Lower leg skin (tissue), 4 donors: ENCODE measurements at regions not wholly inside any gene's neighbourhood (a gene's known extent, or its start where the extent isn't known, plus 50 kb on each side); places are given as distances from the start of the nearest gene placed in this dataset.

Experiments
- DNase-seq, 2 donors: peaks; one replicate each; pipeline ENCODE4 v3.0.0-alpha.2; 2019; ENCODE audit warnings: low spot score in 2 of 2
- H3K4me3 ChIP-seq: fragments of 200-600 bp; sonication (generic); 2 replicates; pipeline ENCODE4 v1.5.1; 2017; ENCODE audit warnings: mild to moderate bottlenecking, low read depth; ENCODE audit not compliant: poor library complexity, severe bottlenecking
- POLR2A ChIP-seq, 2 donors: fragments of 450-650 bp; IDR thresholded peaks; one replicate each; pipeline ENCODE4 v1.6.1; 2016 to 2017; ENCODE audit warnings: antibody characterized with exemption in 2 of 2, mild to moderate bottlenecking in 1 of 2, moderate library complexity in 1 of 2
- whole genome bisulfite sequencing, 2 donors: methylation state at CpG; one replicate each; pipeline ENCODE4 v1.1.5; 2018; 5-methylcytosine and 5-hydroxymethylcytosine counted together
- intact Hi-C: fragments of 100-400 bp; cut with DNase I; formaldehyde crosslinking; loops from one replicate; pipeline ENCODE4 v1.15.0; 2023; ENCODE audit warnings: low total_unique reads
- TF ChIP-seq, protein P1 (sequence below), 3 donors: fragments of 450-650 bp; IDR thresholded peaks; one replicate each; pipeline ENCODE4 v1.5.1; 2016; ENCODE audit warnings: antibody characterized with exemption in 3 of 3, mild to moderate bottlenecking in 3 of 3, moderate library complexity in 2 of 3

- WGBS, 2 donors: 94 to 100% methylated on average over 3 of the region's 3 CpGs
- intact Hi-C loops: no loop called here
- TF ChIP-seq, protein P1, sequence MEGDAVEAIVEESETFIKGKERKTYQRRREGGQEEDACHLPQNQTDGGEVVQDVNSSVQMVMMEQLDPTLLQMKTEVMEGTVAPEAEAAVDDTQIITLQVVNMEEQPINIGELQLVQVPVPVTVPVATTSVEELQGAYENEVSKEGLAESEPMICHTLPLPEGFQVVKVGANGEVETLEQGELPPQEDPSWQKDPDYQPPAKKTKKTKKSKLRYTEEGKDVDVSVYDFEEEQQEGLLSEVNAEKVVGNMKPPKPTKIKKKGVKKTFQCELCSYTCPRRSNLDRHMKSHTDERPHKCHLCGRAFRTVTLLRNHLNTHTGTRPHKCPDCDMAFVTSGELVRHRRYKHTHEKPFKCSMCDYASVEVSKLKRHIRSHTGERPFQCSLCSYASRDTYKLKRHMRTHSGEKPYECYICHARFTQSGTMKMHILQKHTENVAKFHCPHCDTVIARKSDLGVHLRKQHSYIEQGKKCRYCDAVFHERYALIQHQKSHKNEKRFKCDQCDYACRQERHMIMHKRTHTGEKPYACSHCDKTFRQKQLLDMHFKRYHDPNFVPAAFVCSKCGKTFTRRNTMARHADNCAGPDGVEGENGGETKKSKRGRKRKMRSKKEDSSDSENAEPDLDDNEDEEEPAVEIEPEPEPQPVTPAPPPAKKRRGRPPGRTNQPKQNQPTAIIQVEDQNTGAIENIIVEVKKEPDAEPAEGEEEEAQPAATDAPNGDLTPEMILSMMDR (IDR thresholded peaks at IDR 0.05): no peak
- no peak for TF ChIP-seq POLR2A (IDR thresholded peaks at IDR 0.05)
- H3K4me3 ChIP-seq: no peak overlapping the region
- DNase-seq: no peak
Measured at GRCh38 chr1:186577633-186578032, 102.6 kb downstream of the PTGS2 start.

DNA sequence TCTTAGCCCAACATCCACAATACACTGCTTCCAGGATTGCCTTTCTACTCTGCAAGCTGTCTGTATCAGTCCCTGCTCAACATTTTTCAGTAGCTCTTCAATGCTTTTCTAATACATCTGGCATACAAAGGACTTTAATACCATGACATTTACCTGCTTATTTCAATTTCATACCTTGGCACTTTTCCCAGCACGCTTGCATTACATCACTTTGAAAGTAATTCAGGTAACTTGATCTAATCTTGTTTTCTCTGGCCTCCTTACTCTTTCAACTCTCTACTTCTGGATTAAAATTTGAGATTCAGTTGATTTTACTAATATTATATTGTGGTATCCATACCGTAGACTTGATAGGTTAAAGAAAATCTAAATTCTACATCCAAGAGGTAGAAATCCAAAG, 103.0 kb downstream of the PTGS2 start:
- H3K4me3 ChIP-seq: no peak overlapping the region
- no peak for DNase-seq
- 48 to 63% methylated on average over 2 of the region's 2 CpGs for WGBS, 2 donors
- intact Hi-C loops: no loop called here
- TF ChIP-seq POLR2A (IDR thresholded peaks at IDR 0.05): no peak
- TF ChIP-seq, protein P1 (IDR thresholded peaks at IDR 0.05): no peak

DNA sequence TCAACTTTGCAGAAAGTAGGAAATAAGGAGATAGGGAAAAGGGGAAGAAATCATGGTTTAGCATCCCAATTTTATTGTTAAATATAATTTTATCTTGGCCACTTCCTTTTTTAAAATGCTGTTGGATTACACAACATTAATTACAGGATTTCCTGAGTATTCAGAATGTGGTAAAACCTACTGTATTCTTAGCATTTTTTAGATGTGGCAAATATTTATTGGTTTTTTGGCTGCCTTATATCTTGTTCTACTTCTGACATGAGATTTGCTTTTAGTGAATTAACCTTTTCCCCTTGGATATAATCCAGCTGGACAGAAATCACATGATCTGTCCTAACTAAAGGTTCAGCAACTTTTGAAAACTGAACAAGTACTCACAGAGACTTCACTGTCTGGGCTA, 104.9 kb downstream of the PTGS2 start:
- intact Hi-C loops: no loop called here
- TF ChIP-seq POLR2A (IDR thresholded peaks at IDR 0.05): no peak
- TF ChIP-seq, protein P1 (IDR thresholded peaks at IDR 0.05): no peak
- DNase-seq: no peak
- H3K4me3 ChIP-seq: no peak overlapping the region

- intact Hi-C loops: no loop called here
- WGBS, 2 donors: 75 to 82% methylated on average over 1 of the region's 1 CpG
- TF ChIP-seq POLR2A (IDR thresholded peaks at IDR 0.05): no peak
- TF ChIP-seq, protein P1 (IDR thresholded peaks at IDR 0.05): no peak
- DNase-seq: no peak
- H3K4me3 ChIP-seq: no peak overlapping the region
Measured at GRCh38 chr1:186574926-186575325, 105.3 kb downstream of the PTGS2 start.

- 88 to 96% methylated on average over 3 of the region's 3 CpGs for WGBS, 2 donors
- intact Hi-C loops: no loop called here
- TF ChIP-seq, protein P1 (IDR thresholded peaks at IDR 0.05): no peak
- TF ChIP-seq POLR2A (IDR thresholded peaks at IDR 0.05): no peak
- H3K4me3 ChIP-seq: no peak overlapping the region
- no peak for DNase-seq
Measured at GRCh38 chr1:186572509-186572908, 107.7 kb downstream of the PTGS2 start.

- intact Hi-C loops: no loop called here
- no peak overlapping the region for H3K4me3 ChIP-seq
- TF ChIP-seq POLR2A (IDR thresholded peaks at IDR 0.05): no peak
- DNase-seq: no peak
Measured at GRCh38 chr1:186571771-186572170, 108.5 kb downstream of the PTGS2 start.
